ENCODE measurements at regions not wholly inside any gene's neighbourhood (a gene's known extent, or its start where the extent isn't known, plus 50 kb on each side); places are given as distances from the start of the nearest gene placed in this dataset.

- no peak overlapping the region for H3K27ac ChIP-seq
- no peak for TF ChIP-seq CTCF (conservative IDR thresholded peaks at IDR 0.05)
Observed at GRCh38 chr1:34697818-34698217, 57.0 kb upstream of the GJB5 start.

GRCh38 chr1:34701326-34702060 lies 53.4 kb upstream of the GJB5 start:
- no peak for TF ChIP-seq CTCF (conservative IDR thresholded peaks at IDR 0.05)
- no peak overlapping the region for H3K27ac ChIP-seq

All from VCaP (cell line).